ENCODE measurements at regions not wholly inside any gene's neighbourhood (a gene's known extent, or its start where the extent isn't known, plus 50 kb on each side); places are given as distances from the start of the nearest gene placed in this dataset.
"Not testable (repeated sequence)": the region's sequence is repeated elsewhere in the genome, so short reads cannot be mapped to it uniquely, and the experiment has no call there.

- not testable (repeated sequence) for H3K4me1 Mint-ChIP-seq, H3K27ac Mint-ChIP-seq
Observed at GRCh38 chr1:234793924-234794323, 183.9 kb upstream of the IRF2BP2 start.

DNA sequence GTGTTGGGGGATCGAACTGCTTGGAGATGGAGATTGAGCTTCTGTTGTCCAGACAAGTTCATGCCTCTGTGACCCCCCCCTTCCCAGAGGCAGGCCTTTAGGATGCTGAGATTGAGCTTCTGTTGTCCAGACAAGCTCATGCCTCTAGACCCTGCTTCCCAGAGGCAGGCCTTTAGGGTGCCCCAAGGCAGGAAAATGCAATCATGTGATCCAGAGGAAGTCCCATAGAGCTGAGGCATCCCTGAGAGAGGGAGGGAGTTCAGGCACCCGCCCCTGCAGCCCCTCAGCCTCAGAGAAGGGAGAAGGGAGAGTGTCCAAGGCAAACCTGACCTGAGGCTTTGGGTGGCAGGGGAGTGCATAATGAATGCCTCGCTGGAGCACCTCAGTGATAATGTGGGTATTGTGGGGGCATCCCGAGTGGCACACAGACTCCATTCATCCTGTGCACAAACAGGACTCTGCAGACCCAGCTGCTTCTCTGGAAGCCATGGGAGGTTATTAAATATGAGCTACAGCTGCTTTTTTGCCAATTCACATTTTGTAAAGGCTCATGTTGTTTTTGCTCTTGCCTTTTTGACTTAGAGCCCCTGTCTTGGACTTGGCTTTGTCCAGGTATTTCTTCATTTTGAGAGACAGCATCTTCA lies 182.4 kb upstream of the IRF2BP2 start:
- H3K9me3 ChIP-seq (replicated peaks in 1 of 2; ENCODE audit: control insufficient read depth in 1 of 2, insufficient read depth in 1 of 2, low read length in 2 of 2); H3K27me3 Mint-ChIP-seq (ENCODE audit: low read depth in 3 of 3); H2AFZ ChIP-seq (ENCODE audit: insufficient read depth, low read depth, low read length, poor library complexity, severe bottlenecking); intact Hi-C loops (cut with micrococcal nuclease); H4K20me1 ChIP-seq (ENCODE audit: insufficient read depth, low read length); H3K9me3 Mint-ChIP-seq; H3K27ac ChIP-seq (ENCODE audit: low read depth in 1 of 2, low read length in 2 of 2); H3K27ac Mint-ChIP-seq; H3K4me1 ChIP-seq (ENCODE audit: control insufficient read depth in 1 of 2, insufficient read depth in 2 of 2, low read length in 2 of 2); H3K4me2 ChIP-seq (replicated peaks; ENCODE audit: extremely low read depth, low read length, poor library complexity, severe bottlenecking); H3K4me3 Mint-ChIP-seq; H3K4me3 ChIP-seq (replicated peaks in 1 of 3; ENCODE audit: low read depth in 2 of 3, low read length in 3 of 3); H3K36me3 ChIP-seq (replicated peaks in 1 of 2; ENCODE audit: control insufficient read depth in 1 of 2, insufficient read depth in 2 of 2, low read length in 2 of 2); H3K27me3 ChIP-seq (ENCODE audit: control insufficient read depth in 2 of 2, insufficient read depth in 2 of 2, low read length in 2 of 2); H3K36me3 Mint-ChIP-seq; DNase-seq; H3K4me1 Mint-ChIP-seq; H3K79me2 ChIP-seq (ENCODE audit: insufficient read depth, low read length); H3K9ac ChIP-seq (ENCODE audit: insufficient read depth, low read length, poor library complexity, severe bottlenecking): not testable (repeated sequence)
- no CpG with 5 or more reads among the region's 4 CpGs for WGBS (ENCODE audit: insufficient coverage)

More at GRCh38 chr1:234793924-234794323, 183.9 kb upstream of the IRF2BP2 start:
- H3K79me2 ChIP-seq (ENCODE audit: insufficient read depth, low read length); H3K4me3 ChIP-seq (replicated peaks in 1 of 3; ENCODE audit: low read depth in 2 of 3, low read length in 3 of 3); H2AFZ ChIP-seq (ENCODE audit: insufficient read depth, low read depth, low read length, poor library complexity, severe bottlenecking); H3K4me2 ChIP-seq (replicated peaks; ENCODE audit: extremely low read depth, low read length, poor library complexity, severe bottlenecking); intact Hi-C loops (cut with micrococcal nuclease); DNase-seq; H3K9me3 ChIP-seq (replicated peaks in 1 of 2; ENCODE audit: control insufficient read depth in 1 of 2, insufficient read depth in 1 of 2, low read length in 2 of 2); H3K36me3 ChIP-seq (replicated peaks in 1 of 2; ENCODE audit: control insufficient read depth in 1 of 2, insufficient read depth in 2 of 2, low read length in 2 of 2); H3K4me3 Mint-ChIP-seq; H3K9me3 Mint-ChIP-seq; H3K27me3 Mint-ChIP-seq (ENCODE audit: low read depth in 3 of 3); H3K36me3 Mint-ChIP-seq; H3K4me1 ChIP-seq (ENCODE audit: control insufficient read depth in 1 of 2, insufficient read depth in 2 of 2, low read length in 2 of 2); H4K20me1 ChIP-seq (ENCODE audit: insufficient read depth, low read length); H3K27me3 ChIP-seq (ENCODE audit: control insufficient read depth in 2 of 2, insufficient read depth in 2 of 2, low read length in 2 of 2); H3K27ac ChIP-seq (ENCODE audit: low read depth in 1 of 2, low read length in 2 of 2); H3K9ac ChIP-seq (ENCODE audit: insufficient read depth, low read length, poor library complexity, severe bottlenecking): not testable (repeated sequence)
- WGBS (ENCODE audit: insufficient coverage), result no CpG with 5 or more reads among the region's 5 CpGs

GRCh38 chr1:234791615-234792014 lies 181.6 kb upstream of the IRF2BP2 start:
- H3K9me3 ChIP-seq (replicated peaks in 1 of 2; ENCODE audit: control insufficient read depth in 1 of 2, insufficient read depth in 1 of 2, low read length in 2 of 2); H3K79me2 ChIP-seq (ENCODE audit: insufficient read depth, low read length); H3K27me3 Mint-ChIP-seq (ENCODE audit: low read depth in 3 of 3); H3K4me1 ChIP-seq (ENCODE audit: control insufficient read depth in 1 of 2, insufficient read depth in 2 of 2, low read length in 2 of 2); H3K9me3 Mint-ChIP-seq; H4K20me1 ChIP-seq (ENCODE audit: insufficient read depth, low read length); H3K36me3 Mint-ChIP-seq; H3K27me3 ChIP-seq (ENCODE audit: control insufficient read depth in 2 of 2, insufficient read depth in 2 of 2, low read length in 2 of 2); H3K4me1 Mint-ChIP-seq; DNase-seq; H3K9ac ChIP-seq (ENCODE audit: insufficient read depth, low read length, poor library complexity, severe bottlenecking); H3K4me3 Mint-ChIP-seq; H3K27ac Mint-ChIP-seq; H2AFZ ChIP-seq (ENCODE audit: insufficient read depth, low read depth, low read length, poor library complexity, severe bottlenecking); H3K36me3 ChIP-seq (replicated peaks in 1 of 2; ENCODE audit: control insufficient read depth in 1 of 2, insufficient read depth in 2 of 2, low read length in 2 of 2); H3K4me2 ChIP-seq (replicated peaks; ENCODE audit: extremely low read depth, low read length, poor library complexity, severe bottlenecking); intact Hi-C loops (cut with micrococcal nuclease); H3K4me3 ChIP-seq (replicated peaks in 1 of 3; ENCODE audit: low read depth in 2 of 3, low read length in 3 of 3); H3K27ac ChIP-seq (ENCODE audit: low read depth in 1 of 2, low read length in 2 of 2): not testable (repeated sequence)
- no CpG with 5 or more reads among the region's 3 CpGs for WGBS (ENCODE audit: insufficient coverage)

- H3K27me3 Mint-ChIP-seq (ENCODE audit: low read depth in 3 of 3); H3K27ac Mint-ChIP-seq; H3K9me3 ChIP-seq (replicated peaks in 1 of 2; ENCODE audit: control insufficient read depth in 1 of 2, insufficient read depth in 1 of 2, low read length in 2 of 2); H3K27me3 ChIP-seq (ENCODE audit: control insufficient read depth in 2 of 2, insufficient read depth in 2 of 2, low read length in 2 of 2); H4K20me1 ChIP-seq (ENCODE audit: insufficient read depth, low read length); H3K4me3 Mint-ChIP-seq; H3K4me3 ChIP-seq (replicated peaks in 1 of 3; ENCODE audit: low read depth in 2 of 3, low read length in 3 of 3); H3K36me3 ChIP-seq (replicated peaks in 1 of 2; ENCODE audit: control insufficient read depth in 1 of 2, insufficient read depth in 2 of 2, low read length in 2 of 2); H2AFZ ChIP-seq (ENCODE audit: insufficient read depth, low read depth, low read length, poor library complexity, severe bottlenecking); H3K9ac ChIP-seq (ENCODE audit: insufficient read depth, low read length, poor library complexity, severe bottlenecking); H3K27ac ChIP-seq (ENCODE audit: low read depth in 1 of 2, low read length in 2 of 2); H3K4me1 Mint-ChIP-seq; H3K36me3 Mint-ChIP-seq; H3K79me2 ChIP-seq (ENCODE audit: insufficient read depth, low read length); H3K9me3 Mint-ChIP-seq; intact Hi-C loops (cut with micrococcal nuclease); H3K4me1 ChIP-seq (ENCODE audit: control insufficient read depth in 1 of 2, insufficient read depth in 2 of 2, low read length in 2 of 2); DNase-seq; H3K4me2 ChIP-seq (replicated peaks; ENCODE audit: extremely low read depth, low read length, poor library complexity, severe bottlenecking): not testable (repeated sequence)
- no CpG with 5 or more reads among the region's 1 CpG for WGBS (ENCODE audit: insufficient coverage)
Observed at GRCh38 chr1:234790333-234790732, 180.4 kb upstream of the IRF2BP2 start.

Data from CD14-positive monocyte (primary cell).